ENCODE measurements at regions not wholly inside any gene's neighbourhood (a gene's known extent, or its start where the extent isn't known, plus 50 kb on each side); places are given as distances from the start of the nearest gene placed in this dataset.

GRCh38 chr18:4639628-4640310 lies 184.7 kb upstream of the DLGAP1 start:
- Histone ChIP-seq H3K27me3 (ENCODE audit: insufficient read depth, poor library complexity, severe bottlenecking) (no peaks in the 10 kb centered on the region), H3K27ac (replicated peaks) (no peak overlapping the region), H3K4me3 (replicated peaks; ENCODE audit: insufficient read depth, low read length) (no peak overlapping the region)
- TF ChIP-seq GABPA (IDR thresholded peaks at IDR 0.05; ENCODE audit: low read depth) (no peak), CTCF (IDR thresholded peaks at IDR 0.05; ENCODE audit: insufficient read depth, low read length) (no peak), REST (IDR thresholded peaks at IDR 0.05; ENCODE audit: insufficient replicate concordance, low read depth) (no peak), SPI1 (IDR thresholded peaks at IDR 0.05; ENCODE audit: borderline replicate concordance, low read depth) (no peak), POLR2AphosphoS5 (IDR thresholded peaks at IDR 0.05; ENCODE audit: low read depth) (no peak)
- no peak for DNase-seq (ENCODE audit: low read depth in 1 of 2, low spot score in 1 of 2)

GRCh38 chr18:4638680-4639079 lies 183.6 kb upstream of the DLGAP1 start:
- no peak for DNase-seq (ENCODE audit: low read depth in 1 of 2, low spot score in 1 of 2)
- no peak for TF ChIP-seq CTCF (IDR thresholded peaks at IDR 0.05; ENCODE audit: insufficient read depth, low read length)
- TF ChIP-seq SPI1 (IDR thresholded peaks at IDR 0.05; ENCODE audit: borderline replicate concordance, low read depth) = no peak
- no peak for TF ChIP-seq GABPA (IDR thresholded peaks at IDR 0.05; ENCODE audit: low read depth)
- TF ChIP-seq REST (IDR thresholded peaks at IDR 0.05; ENCODE audit: insufficient replicate concordance, low read depth) = no peak
- no peak for TF ChIP-seq POLR2AphosphoS5 (IDR thresholded peaks at IDR 0.05; ENCODE audit: low read depth)
- Histone ChIP-seq H3K4me3 (replicated peaks; ENCODE audit: insufficient read depth, low read length) (no peak overlapping the region), H3K27me3 (ENCODE audit: insufficient read depth, poor library complexity, severe bottlenecking) (no peaks in the 10 kb centered on the region), H3K27ac (replicated peaks) (no peak overlapping the region)

GRCh38 chr18:4637876-4638275 lies 182.8 kb upstream of the DLGAP1 start:
- TF ChIP-seq GABPA (IDR thresholded peaks at IDR 0.05; ENCODE audit: low read depth) (no peak), POLR2AphosphoS5 (IDR thresholded peaks at IDR 0.05; ENCODE audit: low read depth) (no peak), CTCF (IDR thresholded peaks at IDR 0.05; ENCODE audit: insufficient read depth, low read length) (no peak), REST (IDR thresholded peaks at IDR 0.05; ENCODE audit: insufficient replicate concordance, low read depth) (no peak), SPI1 (IDR thresholded peaks at IDR 0.05; ENCODE audit: borderline replicate concordance, low read depth) (no peak)
- Histone ChIP-seq H3K4me3 (replicated peaks; ENCODE audit: insufficient read depth, low read length) (no peak overlapping the region), H3K27me3 (ENCODE audit: insufficient read depth, poor library complexity, severe bottlenecking) (no peaks in the 10 kb centered on the region), H3K27ac (replicated peaks) (no peak overlapping the region)
- no peak for DNase-seq (ENCODE audit: low read depth in 1 of 2, low spot score in 1 of 2)
